K562 (cell line): ENCODE measurements at regions not wholly inside any gene's neighbourhood (a gene's known extent, or its start where the extent isn't known, plus 50 kb on each side); places are given as distances from the start of the nearest gene placed in this dataset.

ENCODE experiments used
- ATAC-seq: fragments of 200-7000 bp; cut with Tn5 transposase; 3 replicates; pipeline ENCODE4 v1.9.1; 2020; ENCODE audit warnings: moderate library complexity
- BruUV-seq: library from RNA; stranded (reverse); fragments of 400-500 nt; replicated peaks from 2 replicates; lab custom pipeline; 2021; lab: Mats Ljungman, UMichigan
- CTCF ChIA-PET: fragments of 300-600 bp; formaldehyde crosslinking; extraction: SDS; loops from one replicate; lab custom pipeline; 2021; ENCODE audit warnings: low intra/inter-chr PET ratio; lab: Yijun Ruan, JAX
- POLR2A ChIA-PET: fragments of 300-600, 350-650 bp; sonication (Branson Sonifier 250); formaldehyde crosslinking; extraction: SDS; loops from one replicate; lab custom pipeline; 2021; ENCODE audit warnings: antibody characterized with exemption, inconsistent platforms; lab: Yijun Ruan, JAX
- DNase-seq, 4 experiments: peaks; one replicate each; pipeline versions ENCODE4 v3.0.0 to v3.0.0-alpha.2; 2011 to 2018; ENCODE audit warnings: low spot score in 3 of 4, mixed read lengths in 3 of 4; ENCODE audit errors: extremely low read depth in 1 of 4
- FAIRE-seq: peaks from 2 replicates; lab custom pipeline; 2011; peaks lifted over from hg19 to GRCh38; lab: Jason Lieb, UNC
- H2AFZ ChIP-seq: 2 replicates; pipeline ENCODE4 v1.6.0; 2011; ENCODE audit warnings: low read depth, low read length, control low read depth, inconsistent platforms
- H3K27ac ChIP-seq: fragments of 200-600 bp; 3 replicates; pipeline ENCODE4 v1.8.0; 2011; ENCODE audit warnings: low read depth, mild to moderate bottlenecking, control low read depth, inconsistent platforms, low read length, moderate library complexity, mixed read lengths; ENCODE audit errors: extremely low read depth
- H3K27me3 ChIP-seq, 2 experiments: fragments of 300-600 bp in 1 of 2; 2 replicates in 1 of 2; 3 replicates in 1 of 2; pipeline versions ENCODE4 v1.6.0 to v1.8.0; 2011; ENCODE audit warnings: inconsistent platforms in 2 of 2, low read length in 2 of 2, mild to moderate bottlenecking in 1 of 2, mixed read lengths in 1 of 2, moderate library complexity in 1 of 2; ENCODE audit not compliant: control insufficient read depth in 2 of 2, insufficient read depth in 2 of 2
- H3K36me3 ChIP-seq: fragments of 300-600 bp; 3 replicates; pipeline ENCODE4 v1.8.0; 2011; ENCODE audit warnings: mild to moderate bottlenecking, low read length, inconsistent platforms; ENCODE audit not compliant: control insufficient read depth, insufficient read depth
- H3K4me1 ChIP-seq, 2 experiments: fragments of 200-600 bp in 1 of 2; replicated peaks in 1 of 2; 2 replicates in 1 of 2; 3 replicates in 1 of 2; pipeline versions ENCODE4 v1.5.1 to v1.8.0; 2011; ENCODE audit warnings: inconsistent platforms in 2 of 2, low read length in 2 of 2, mild to moderate bottlenecking in 1 of 2, mixed read lengths in 1 of 2, moderate library complexity in 1 of 2; ENCODE audit not compliant: control insufficient read depth in 2 of 2, insufficient read depth in 2 of 2
- H3K4me2 ChIP-seq: 2 replicates; pipeline ENCODE4 v1.6.1; 2011; ENCODE audit warnings: low read length, control low read depth, inconsistent platforms, mixed read lengths; ENCODE audit not compliant: insufficient read depth
- H3K4me3 ChIP-seq: fragments of 200-600 bp; sonication (generic), shearing (Covaris generic); 2 replicates; pipeline ENCODE4 v1.5.1; 2016; ENCODE audit warnings: control low read depth, inconsistent platforms
- H3K79me2 ChIP-seq: fragments of 200-600 bp; 3 replicates; pipeline ENCODE4 v1.8.0; 2011; ENCODE audit warnings: low read length, inconsistent platforms; ENCODE audit not compliant: control insufficient read depth, insufficient read depth
- H3K9ac ChIP-seq, 2 experiments: 2 replicates each; pipeline versions ENCODE4 v1.6.0 to v1.6.1; 2011; ENCODE audit warnings: low read depth in 2 of 2, low read length in 2 of 2, control low read depth in 1 of 2, inconsistent platforms in 1 of 2, mild to moderate bottlenecking in 1 of 2, mixed read lengths in 1 of 2; ENCODE audit not compliant: insufficient read depth in 1 of 2
- H3K9me1 ChIP-seq: one replicate; pipeline ENCODE4 v1.6.0; 2011; ENCODE audit warnings: inconsistent platforms, mild to moderate bottlenecking, low read length, moderate library complexity; ENCODE audit not compliant: control insufficient read depth, insufficient read depth
- H3K9me3 ChIP-seq: replicated peaks from 2 replicates; pipeline ENCODE4 v1.5.1; 2011; ENCODE audit warnings: low read depth, low read length, inconsistent platforms; ENCODE audit not compliant: control insufficient read depth, insufficient read depth
- H4K20me1 ChIP-seq: replicated peaks from 2 replicates; pipeline ENCODE4 v1.6.1; 2011; ENCODE audit warnings: low read length, inconsistent platforms, mixed read lengths; ENCODE audit not compliant: control insufficient read depth, insufficient read depth
- BCL6 ChIP-seq: fragments of 250-450 bp; sonication (Bioruptor Pico); IDR thresholded peaks from 2 replicates; pipeline ENCODE4 v1.4.0; 2020
- HNRNPLL ChIP-seq: fragments of 200-400 bp; formaldehyde crosslinking; IDR thresholded peaks from 2 replicates; pipeline ENCODE4 v1.6.1; 2017; ENCODE audit warnings: low read length, low read depth, mild to moderate bottlenecking; ENCODE audit not compliant: poor library complexity, severe bottlenecking
- POLR3G ChIP-seq: IDR thresholded peaks from 2 replicates; pipeline ENCODE4 v1.6.1; 2011; ENCODE audit not compliant: insufficient read length, insufficient replicate concordance; ENCODE audit errors: extremely low read depth
- TAF15 ChIP-seq: fragments of 200-400 bp; formaldehyde crosslinking; IDR thresholded peaks from 2 replicates; pipeline ENCODE4 v1.6.1; 2017; ENCODE audit warnings: mild to moderate bottlenecking, low read depth, low read length, moderate library complexity
- U2AF2 ChIP-seq: fragments of 200-400 bp; formaldehyde crosslinking; optimal IDR thresholded peaks from 2 replicates; pipeline ENCODE3; 2017; ENCODE audit warnings: low read depth, mild to moderate bottlenecking, low read length
- ZNF184 ChIP-seq: sonication (generic); formaldehyde crosslinking; IDR thresholded peaks from 2 replicates; pipeline ENCODE4 v1.5.0; 2020; ENCODE audit warnings: missing genetic modification reagents
- ZNF224 ChIP-seq: sonication (generic); formaldehyde crosslinking; IDR thresholded peaks from 2 replicates; pipeline ENCODE4 v1.8.0; 2022; ENCODE audit warnings: mild to moderate bottlenecking, missing genetic modification reagents
- ZNF77 ChIP-seq: fragments of 250-450 bp; sonication (Bioruptor Pico); IDR thresholded peaks from 2 replicates; pipeline ENCODE4 v1.5.0; 2020
- in situ Hi-C: fragments of 300-500 bp; cut with MboI; formaldehyde crosslinking; loops from 4 replicates; pipeline ENCODE4 v1.15.0; 2018; ENCODE audit warnings: inconsistent platforms, mixed read lengths
- intact Hi-C: fragments of 100-400 bp; cut with micrococcal nuclease; formaldehyde crosslinking; loops from 2 replicates; pipeline ENCODE4 v1.14.2; 2022
- TF ChIP-seq, protein P1 (sequence below): fragments of 450-650 bp; formaldehyde crosslinking; IDR thresholded peaks from 2 replicates; pipeline ENCODE4 v1.4.0; 2020; ENCODE audit warnings: mild to moderate bottlenecking
- TF ChIP-seq, protein P2 (sequence below): fragments of 450-650 bp; IDR thresholded peaks from one replicate; pipeline ENCODE4 v1.6.1; 2018; ENCODE audit warnings: mild to moderate bottlenecking, moderate library complexity; ENCODE audit not compliant: partially characterized antibody
- TF ChIP-seq, protein P3 (sequence below): sonication (generic); IDR thresholded peaks from 2 replicates; pipeline ENCODE4 v1.6.1; 2016

DNA sequence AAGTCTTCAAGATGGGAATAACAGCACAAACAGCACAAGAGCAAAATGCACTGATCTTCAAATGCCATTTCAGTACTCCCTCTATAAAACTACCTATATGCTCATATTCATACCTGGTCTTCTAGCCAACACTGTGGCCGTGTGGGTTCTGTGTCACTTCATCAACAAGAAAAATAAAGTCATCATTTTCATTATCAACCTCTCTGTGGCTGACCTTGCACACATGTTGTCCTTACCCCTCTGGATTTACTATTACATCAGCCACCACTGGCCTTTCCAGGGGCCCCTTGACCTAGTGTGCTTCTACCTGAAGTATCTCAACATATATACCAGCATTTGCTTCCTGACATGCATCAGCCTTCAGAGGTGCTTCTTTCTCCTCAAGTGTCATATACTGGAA is 59.6 kb upstream of the GPR174 start (continued):
- TF ChIP-seq HNRNPLL: no peak
- TF ChIP-seq, protein P1, sequence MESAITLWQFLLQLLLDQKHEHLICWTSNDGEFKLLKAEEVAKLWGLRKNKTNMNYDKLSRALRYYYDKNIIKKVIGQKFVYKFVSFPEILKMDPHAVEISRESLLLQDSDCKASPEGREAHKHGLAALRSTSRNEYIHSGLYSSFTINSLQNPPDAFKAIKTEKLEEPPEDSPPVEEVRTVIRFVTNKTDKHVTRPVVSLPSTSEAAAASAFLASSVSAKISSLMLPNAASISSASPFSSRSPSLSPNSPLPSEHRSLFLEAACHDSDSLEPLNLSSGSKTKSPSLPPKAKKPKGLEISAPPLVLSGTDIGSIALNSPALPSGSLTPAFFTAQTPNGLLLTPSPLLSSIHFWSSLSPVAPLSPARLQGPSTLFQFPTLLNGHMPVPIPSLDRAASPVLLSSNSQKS (CRISPR knock-in tag): no peak

DNA sequence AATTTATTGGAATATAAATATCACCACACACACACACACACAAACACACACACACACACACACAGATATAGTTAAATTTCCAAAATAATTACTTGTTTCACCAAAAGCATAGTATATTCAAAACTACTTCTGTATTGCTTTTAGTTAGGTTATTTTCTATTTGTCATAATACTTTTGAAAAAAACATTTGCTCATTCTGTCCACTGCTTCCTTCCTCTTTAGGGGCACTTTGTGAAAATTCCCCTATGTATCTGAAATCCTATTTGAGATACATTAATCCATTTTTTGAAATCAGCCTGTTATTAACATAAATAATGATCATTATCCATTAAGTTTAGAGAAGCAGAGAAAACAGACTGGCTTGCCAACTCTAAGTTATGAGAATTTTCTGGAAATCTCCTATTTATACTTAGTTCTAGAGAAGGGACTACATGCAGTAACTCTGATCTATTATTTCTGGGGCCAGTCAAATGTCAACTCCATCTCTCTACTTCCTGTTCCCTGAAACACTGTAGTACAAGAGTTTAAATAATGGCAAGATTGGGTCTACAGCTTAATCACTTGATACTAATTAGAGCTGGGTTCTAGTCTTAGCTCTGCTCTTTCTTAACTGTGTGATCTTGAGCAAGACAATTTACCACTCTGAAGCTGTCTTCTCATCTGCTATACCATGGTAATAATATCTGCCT is 54.4 kb upstream of the GPR174 start:
- no peaks in the 10 kb centered on the region for H4K20me1 ChIP-seq

More for the DNA sequence above, 54.4 kb upstream of the GPR174 start:
- no peaks in the 10 kb centered on the region for H3K27me3 ChIP-seq
- H3K9me3 ChIP-seq: no peaks in the 10 kb centered on the region
- H3K9me1 ChIP-seq: no peaks in the 10 kb centered on the region
- in situ Hi-C loops (no loop called here), intact Hi-C loops (no loop called here)
- no peak for TF ChIP-seq ZNF184 (CRISPR knock-in tag)
- TF ChIP-seq U2AF2: no peak
- no peak for TF ChIP-seq ZNF224
- TF ChIP-seq BCL6 (CRISPR knock-in tag): no peak
- TF ChIP-seq, protein P2, sequence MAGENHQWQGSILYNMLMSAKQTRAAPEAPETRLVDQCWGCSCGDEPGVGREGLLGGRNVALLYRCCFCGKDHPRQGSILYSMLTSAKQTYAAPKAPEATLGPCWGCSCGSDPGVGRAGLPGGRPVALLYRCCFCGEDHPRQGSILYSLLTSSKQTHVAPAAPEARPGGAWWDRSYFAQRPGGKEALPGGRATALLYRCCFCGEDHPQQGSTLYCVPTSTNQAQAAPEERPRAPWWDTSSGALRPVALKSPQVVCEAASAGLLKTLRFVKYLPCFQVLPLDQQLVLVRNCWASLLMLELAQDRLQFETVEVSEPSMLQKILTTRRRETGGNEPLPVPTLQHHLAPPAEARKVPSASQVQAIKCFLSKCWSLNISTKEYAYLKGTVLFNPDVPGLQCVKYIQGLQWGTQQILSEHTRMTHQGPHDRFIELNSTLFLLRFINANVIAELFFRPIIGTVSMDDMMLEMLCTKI: no peak
- no peak for TF ChIP-seq POLR3G
- no peak for TF ChIP-seq ZNF77 (CRISPR knock-in tag)
- no peak for TF ChIP-seq TAF15
- TF ChIP-seq, protein P3, sequence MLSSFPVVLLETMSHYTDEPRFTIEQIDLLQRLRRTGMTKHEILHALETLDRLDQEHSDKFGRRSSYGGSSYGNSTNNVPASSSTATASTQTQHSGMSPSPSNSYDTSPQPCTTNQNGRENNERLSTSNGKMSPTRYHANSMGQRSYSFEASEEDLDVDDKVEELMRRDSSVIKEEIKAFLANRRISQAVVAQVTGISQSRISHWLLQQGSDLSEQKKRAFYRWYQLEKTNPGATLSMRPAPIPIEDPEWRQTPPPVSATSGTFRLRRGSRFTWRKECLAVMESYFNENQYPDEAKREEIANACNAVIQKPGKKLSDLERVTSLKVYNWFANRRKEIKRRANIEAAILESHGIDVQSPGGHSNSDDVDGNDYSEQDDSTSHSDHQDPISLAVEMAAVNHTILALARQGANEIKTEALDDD: no peak
- no peak overlapping the region for H3K4me3 ChIP-seq
- ChIA-PET POLR2A (no interaction called here), CTCF (no interaction called here)
- H2AFZ ChIP-seq: no peak overlapping the region
- no peak overlapping the region for H3K27ac ChIP-seq
- no peak overlapping the region for H3K9ac ChIP-seq
- DNase-seq: no peak
- H3K4me1 ChIP-seq: no peaks in the 10 kb centered on the region
- ATAC-seq: no peak
- H3K79me2 ChIP-seq: no peaks in the 10 kb centered on the region
- BruUV-seq: no TSS peak
- no peaks in the 10 kb centered on the region for H3K36me3 ChIP-seq
- no peak for FAIRE-seq
- no peak overlapping the region for H3K4me2 ChIP-seq
